ENCODE measurements at regions not wholly inside any gene's neighbourhood (a gene's known extent, or its start where the extent isn't known, plus 50 kb on each side); places are given as distances from the start of the nearest gene placed in this dataset.

DNA sequence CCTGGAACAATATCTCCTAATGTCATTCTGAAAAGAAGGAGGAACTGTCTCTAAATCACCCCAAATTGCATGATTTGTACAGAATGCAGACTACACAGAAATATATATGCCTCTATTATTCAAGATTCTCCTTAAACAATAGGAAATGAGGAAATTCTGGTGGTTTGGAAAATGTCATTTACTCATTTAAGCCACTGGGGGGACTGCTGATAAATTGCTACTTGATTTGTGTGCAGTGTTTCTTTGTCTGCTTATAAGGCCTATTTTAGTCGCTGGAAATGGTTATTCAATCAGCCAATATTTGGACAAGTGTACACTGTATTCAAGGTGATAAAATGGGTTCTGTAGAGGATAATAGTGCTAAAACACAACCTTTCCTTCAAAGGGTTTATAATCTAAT, 801.9 kb upstream of the CELF4 start:
- TF ChIP-seq CTCF (IDR thresholded peaks at IDR 0.05) (peak; percentile 42), EZH2phosphoT487 (IDR thresholded peaks at IDR 0.05) (no peak)
